ENCODE measurements at regions not wholly inside any gene's neighbourhood (a gene's known extent, or its start where the extent isn't known, plus 50 kb on each side); places are given as distances from the start of the nearest gene placed in this dataset.

GRCh38 chr9:65411901-65412300 is 126.9 kb upstream of the FOXD4L5 start (continued):
- TF ChIP-seq POLR2AphosphoS5 (IDR thresholded peaks at IDR 0.05; ENCODE audit: low read depth, low read length) (no peak), ZBTB33 (IDR thresholded peaks at IDR 0.05; ENCODE audit: extremely low read depth, insufficient replicate concordance, low read length) (no peak), JUND (IDR thresholded peaks at IDR 0.05) (no peak), YY1 (IDR thresholded peaks at IDR 0.05; ENCODE audit: extremely low read depth, insufficient replicate concordance, low read depth, low read length) (no peak), FOSL1 (IDR thresholded peaks at IDR 0.05; ENCODE audit: low read depth) (no peak), SP1 (IDR thresholded peaks at IDR 0.05; ENCODE audit: low read depth) (no peak)

- no TSS peak for BruUV-seq (replicated peaks)
- intact Hi-C loops (cut with micrococcal nuclease): no loop called here
- no peak for TF ChIP-seq ZNF274 (IDR thresholded peaks at IDR 0.05; ENCODE audit: low read depth, low read length)
- TF ChIP-seq RAD21 (IDR thresholded peaks at IDR 0.05; ENCODE audit: low read depth): no peak
- no peak for TF ChIP-seq FOSL1 (IDR thresholded peaks at IDR 0.05; ENCODE audit: low read depth)
- no peak for TF ChIP-seq POLR2A (IDR thresholded peaks at IDR 0.05; ENCODE audit: borderline replicate concordance, extremely low read depth, insufficient read depth, insufficient read length)
- no peak for TF ChIP-seq TCF7L2 (IDR thresholded peaks at IDR 0.05; ENCODE audit: borderline replicate concordance, extremely low read depth, insufficient read depth, insufficient read length)
- no peak for TF ChIP-seq REST (IDR thresholded peaks at IDR 0.05; ENCODE audit: low read depth)
- TF ChIP-seq ELF1 (IDR thresholded peaks at IDR 0.05; ENCODE audit: borderline replicate concordance, low read depth): no peak
- no peak for TF ChIP-seq EZH2phosphoT487 (IDR thresholded peaks at IDR 0.05; ENCODE audit: borderline replicate concordance)
- TF ChIP-seq MAX (IDR thresholded peaks at IDR 0.05): no peak
- no peak for TF ChIP-seq ZFX (IDR thresholded peaks at IDR 0.05)
- no peak for TF ChIP-seq CTCF (IDR thresholded peaks at IDR 0.05 in 2 of 3, conservative IDR thresholded peaks at IDR 0.05 in 1 of 3; ENCODE audit: borderline replicate concordance in 1 of 3, insufficient read depth in 1 of 3, low read depth in 2 of 3, low read length in 2 of 3)
- no peak for TF ChIP-seq YY1 (IDR thresholded peaks at IDR 0.05; ENCODE audit: extremely low read depth, insufficient replicate concordance, low read depth, low read length)
- TF ChIP-seq SIN3A (IDR thresholded peaks at IDR 0.05; ENCODE audit: low read depth): no peak
Measured at GRCh38 chr9:65411336-65411735, 126.3 kb upstream of the FOXD4L5 start.

More at GRCh38 chr9:65411336-65411735, 126.3 kb upstream of the FOXD4L5 start:
- ChIA-PET POLR2A (no interaction called here), CTCF (no interaction called here), RAD21 (ENCODE audit: low non-redundant PET in 1 of 2, low total read pairs in 2 of 2, uncharacterized antibody in 2 of 2, unreplicated experiment in 2 of 2) (no interaction called here)
- H3K27ac ChIP-seq (ENCODE audit: low read depth, low read length): no peak overlapping the region
- H3K27me3 ChIP-seq (ENCODE audit: insufficient read depth, low read length): no peaks in the 10 kb centered on the region
- H3K4me1 ChIP-seq (ENCODE audit: control insufficient read depth in 1 of 2, insufficient read depth in 2 of 2, low read length in 2 of 2): peaks cover 2 to 14% of the 10 kb centered on the region in 2 experiments; a peak in 3 of 4 replicates
- no peaks in the 10 kb centered on the region for H3K9me2 ChIP-seq (ENCODE audit: insufficient read depth)
- H3K4me2 ChIP-seq (ENCODE audit: low read length): no peak overlapping the region
- no peak overlapping the region for H2AFZ ChIP-seq (ENCODE audit: low read depth, low read length, poor library complexity, severe bottlenecking)
- H3K9me3 ChIP-seq (ENCODE audit: control insufficient read depth in 1 of 2, insufficient read depth in 1 of 2, low read depth in 1 of 2, low read length in 2 of 2): no peaks in the 10 kb centered on the region
- no peak for ATAC-seq
- H4K20me1 ChIP-seq (ENCODE audit: insufficient read depth): no peaks in the 10 kb centered on the region
- no peak overlapping the region for H3K4me3 ChIP-seq (replicated peaks in 1 of 2; ENCODE audit: low read depth in 1 of 2, low read length in 2 of 2)
- no peak overlapping the region for H3K9ac ChIP-seq (ENCODE audit: low read length)
- no peaks in the 10 kb centered on the region for H3K79me2 ChIP-seq (ENCODE audit: insufficient read depth, low read length)
- no peak for DNase-seq (ENCODE audit: low read depth, low spot score)
- no peaks in the 10 kb centered on the region for H3K36me3 ChIP-seq (ENCODE audit: control insufficient read depth in 1 of 2, insufficient read depth in 2 of 2, low read length in 2 of 2)
